Testis (tissue), 2 donors: ENCODE measurements at regions not wholly inside any gene's neighbourhood (a gene's known extent, or its start where the extent isn't known, plus 50 kb on each side); places are given as distances from the start of the nearest gene placed in this dataset.

Source experiments
- POLR2A ChIP-seq: fragments of 450-650 bp; IDR thresholded peaks from one replicate; pipeline ENCODE4 v1.6.1; 2017; ENCODE audit warnings: antibody characterized with exemption, mild to moderate bottlenecking, moderate library complexity
- TF ChIP-seq, protein P1 (sequence below), 3 experiments: fragments of 450-650 bp in 2 of 3; fragments of 200-600 bp in 1 of 3; sonication (generic) in 1 of 3; IDR thresholded peaks; one replicate each; pipeline ENCODE4 v1.5.1; 2016 to 2019; ENCODE audit warnings: antibody characterized with exemption in 3 of 3, mild to moderate bottlenecking in 2 of 3, moderate library complexity in 1 of 3

DNA sequence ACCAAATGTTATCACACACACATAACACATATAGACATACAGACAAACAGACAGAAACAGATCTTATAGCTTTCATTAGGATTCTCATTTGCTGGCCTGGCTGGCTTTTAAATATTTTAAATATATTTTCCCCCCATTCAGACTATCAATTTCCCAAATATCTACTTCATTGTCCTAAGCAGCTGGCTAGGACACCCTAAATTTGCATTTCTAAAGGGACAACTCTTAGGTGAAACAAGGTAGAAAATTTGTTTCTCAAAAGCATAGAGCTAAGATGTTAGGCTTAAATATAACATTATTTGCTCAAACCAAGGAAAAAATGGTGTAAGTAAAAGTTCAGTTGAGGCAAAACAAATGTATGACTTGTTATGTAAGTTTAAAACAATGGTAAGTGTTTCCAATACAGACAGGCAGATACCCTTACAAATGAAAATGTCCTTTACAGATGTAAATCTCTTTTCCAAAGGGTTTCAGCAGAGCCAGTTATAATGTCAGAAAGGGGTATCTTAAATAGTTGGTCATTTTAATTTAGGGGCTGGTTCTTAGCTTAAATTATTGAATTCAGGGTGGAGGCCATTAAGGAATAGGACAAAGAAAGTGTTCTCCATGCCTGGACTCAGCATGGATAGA is 522.8 kb downstream of the DMRTA1 start:
- no peak for TF ChIP-seq POLR2A
- TF ChIP-seq, protein P1, sequence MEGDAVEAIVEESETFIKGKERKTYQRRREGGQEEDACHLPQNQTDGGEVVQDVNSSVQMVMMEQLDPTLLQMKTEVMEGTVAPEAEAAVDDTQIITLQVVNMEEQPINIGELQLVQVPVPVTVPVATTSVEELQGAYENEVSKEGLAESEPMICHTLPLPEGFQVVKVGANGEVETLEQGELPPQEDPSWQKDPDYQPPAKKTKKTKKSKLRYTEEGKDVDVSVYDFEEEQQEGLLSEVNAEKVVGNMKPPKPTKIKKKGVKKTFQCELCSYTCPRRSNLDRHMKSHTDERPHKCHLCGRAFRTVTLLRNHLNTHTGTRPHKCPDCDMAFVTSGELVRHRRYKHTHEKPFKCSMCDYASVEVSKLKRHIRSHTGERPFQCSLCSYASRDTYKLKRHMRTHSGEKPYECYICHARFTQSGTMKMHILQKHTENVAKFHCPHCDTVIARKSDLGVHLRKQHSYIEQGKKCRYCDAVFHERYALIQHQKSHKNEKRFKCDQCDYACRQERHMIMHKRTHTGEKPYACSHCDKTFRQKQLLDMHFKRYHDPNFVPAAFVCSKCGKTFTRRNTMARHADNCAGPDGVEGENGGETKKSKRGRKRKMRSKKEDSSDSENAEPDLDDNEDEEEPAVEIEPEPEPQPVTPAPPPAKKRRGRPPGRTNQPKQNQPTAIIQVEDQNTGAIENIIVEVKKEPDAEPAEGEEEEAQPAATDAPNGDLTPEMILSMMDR (IDR thresholded peaks at IDR 0.05) = no peak
